OCI-LY3 (cell line): ENCODE measurements at regions not wholly inside any gene's neighbourhood (a gene's known extent, or its start where the extent isn't known, plus 50 kb on each side); places are given as distances from the start of the nearest gene placed in this dataset.

Experiments used
- H2AFZ ChIP-seq: fragments of 200-600, 300-600 bp; shearing (Covaris generic); 2 replicates; pipeline ENCODE4 v1.6.0; 2014; ENCODE audit warnings: antibody characterized with exemption, low read depth, low read length
- H3K27ac ChIP-seq: fragments of 200-600, 300-600 bp; sonication (generic); 2 replicates; pipeline ENCODE4 v1.5.1; 2014; ENCODE audit warnings: mild to moderate bottlenecking, low read length, moderate library complexity, mixed read lengths
- H3K27me3 ChIP-seq: fragments of 200-600, 300-600 bp; sonication (generic); 2 replicates; pipeline ENCODE4 v1.6.1; 2014; ENCODE audit warnings: low read depth, low read length, mixed read lengths
- H3K36me3 ChIP-seq: fragments of 200-600, 300-600 bp; sonication (generic); replicated peaks from 2 replicates; pipeline ENCODE3; 2014; ENCODE audit warnings: low read depth, low read length, mixed read lengths
- H3K4me1 ChIP-seq: fragments of 300-600, 200-600 bp; sonication (generic); 2 replicates; pipeline ENCODE4 v1.6.1; 2014; ENCODE audit warnings: low read length, mixed read lengths
- H3K4me2 ChIP-seq: fragments of 200-600, 300-600 bp; sonication (generic); 2 replicates; pipeline ENCODE4 v1.6.1; 2014; ENCODE audit warnings: low read length, mixed read lengths
- H3K4me3 ChIP-seq: fragments of 300-600, 200-600 bp; sonication (generic); 2 replicates; pipeline ENCODE4 v1.5.1; 2014; ENCODE audit warnings: antibody characterized with exemption, mild to moderate bottlenecking, low read length, moderate library complexity
- H3K79me2 ChIP-seq: fragments of 300-600, 200-600 bp; shearing (Covaris generic); 2 replicates; pipeline ENCODE4 v1.6.1; 2014; ENCODE audit warnings: mild to moderate bottlenecking, low read length, mixed read lengths
- H3K9ac ChIP-seq: fragments of 300-600, 200-600 bp; shearing (Covaris generic); 2 replicates; pipeline ENCODE4 v1.6.0; 2014; ENCODE audit warnings: mild to moderate bottlenecking, low read length, moderate library complexity
- H3K9me3 ChIP-seq: fragments of 200-600, 300-600 bp; shearing (Covaris generic); 2 replicates; pipeline ENCODE4 v1.6.1; 2014; ENCODE audit warnings: low read length, mixed read lengths; ENCODE audit not compliant: insufficient read depth
- H4K20me1 ChIP-seq: fragments of 200-600, 300-600 bp; sonication (generic); 2 replicates; pipeline ENCODE4 v1.6.1; 2016; ENCODE audit warnings: low read length, mixed read lengths; ENCODE audit not compliant: insufficient read depth
- EZH2phosphoT487 ChIP-seq: fragments of 200-600 bp; shearing (Covaris generic); IDR thresholded peaks from 2 replicates; pipeline ENCODE4 v1.6.1; 2018; ENCODE audit warnings: antibody characterized with exemption, mixed run types, low read depth
- TF ChIP-seq, protein P1 (sequence below): fragments of 200-600, 300-600 bp; sonication (generic); IDR thresholded peaks from 2 replicates; pipeline ENCODE4 v1.5.1; 2014; ENCODE audit warnings: antibody characterized with exemption, low read length, low read depth

DNA sequence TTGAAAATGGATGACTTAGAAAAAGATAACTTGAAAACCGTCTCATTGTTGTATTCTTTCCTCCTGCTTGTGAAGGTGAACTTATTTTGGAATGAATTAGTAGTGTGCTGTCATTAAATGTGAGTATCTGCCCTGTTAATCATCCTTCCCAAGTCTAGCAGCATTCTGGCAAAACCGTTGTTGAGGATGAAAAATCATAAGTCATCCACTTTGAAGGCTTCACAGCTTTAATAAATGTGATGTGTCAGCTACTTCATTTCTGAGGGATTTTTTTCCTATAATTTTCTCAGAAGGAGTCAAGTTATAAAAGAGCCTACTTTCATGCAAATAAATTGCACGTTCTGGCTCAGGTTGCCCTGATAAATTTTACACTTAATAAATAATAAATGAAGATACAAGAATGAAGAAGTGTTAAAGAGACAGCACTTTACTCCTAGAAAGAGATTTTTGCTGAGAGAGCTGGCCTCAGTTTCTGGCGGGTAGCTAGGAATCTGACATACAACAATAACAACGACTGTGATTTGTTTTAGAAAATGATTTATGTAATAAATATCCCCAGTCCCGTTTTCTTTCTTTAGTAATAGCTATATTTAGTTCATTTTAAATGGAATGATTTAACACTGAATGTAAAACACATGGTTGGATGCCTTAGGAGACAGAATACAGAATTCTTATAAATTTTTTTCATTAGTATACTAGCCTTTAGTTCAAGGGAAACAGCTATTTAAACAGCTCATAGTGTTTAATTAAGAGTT lies 516.5 kb upstream of the KLF6 start:
- Histone ChIP-seq H3K36me3 (no peaks in the 10 kb centered on the region), H3K4me2 (no peak overlapping the region), H3K4me1 (no peaks in the 10 kb centered on the region), H2AFZ (no peak overlapping the region), H3K27me3 (no peaks in the 10 kb centered on the region), H4K20me1 (no peaks in the 10 kb centered on the region), H3K27ac (no peak overlapping the region), H3K79me2 (no peaks in the 10 kb centered on the region), H3K9me3 (no peaks in the 10 kb centered on the region), H3K4me3 (no peak overlapping the region), H3K9ac (no peak overlapping the region)
- no peak for TF ChIP-seq EZH2phosphoT487
- TF ChIP-seq, protein P1, sequence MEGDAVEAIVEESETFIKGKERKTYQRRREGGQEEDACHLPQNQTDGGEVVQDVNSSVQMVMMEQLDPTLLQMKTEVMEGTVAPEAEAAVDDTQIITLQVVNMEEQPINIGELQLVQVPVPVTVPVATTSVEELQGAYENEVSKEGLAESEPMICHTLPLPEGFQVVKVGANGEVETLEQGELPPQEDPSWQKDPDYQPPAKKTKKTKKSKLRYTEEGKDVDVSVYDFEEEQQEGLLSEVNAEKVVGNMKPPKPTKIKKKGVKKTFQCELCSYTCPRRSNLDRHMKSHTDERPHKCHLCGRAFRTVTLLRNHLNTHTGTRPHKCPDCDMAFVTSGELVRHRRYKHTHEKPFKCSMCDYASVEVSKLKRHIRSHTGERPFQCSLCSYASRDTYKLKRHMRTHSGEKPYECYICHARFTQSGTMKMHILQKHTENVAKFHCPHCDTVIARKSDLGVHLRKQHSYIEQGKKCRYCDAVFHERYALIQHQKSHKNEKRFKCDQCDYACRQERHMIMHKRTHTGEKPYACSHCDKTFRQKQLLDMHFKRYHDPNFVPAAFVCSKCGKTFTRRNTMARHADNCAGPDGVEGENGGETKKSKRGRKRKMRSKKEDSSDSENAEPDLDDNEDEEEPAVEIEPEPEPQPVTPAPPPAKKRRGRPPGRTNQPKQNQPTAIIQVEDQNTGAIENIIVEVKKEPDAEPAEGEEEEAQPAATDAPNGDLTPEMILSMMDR = no peak

DNA sequence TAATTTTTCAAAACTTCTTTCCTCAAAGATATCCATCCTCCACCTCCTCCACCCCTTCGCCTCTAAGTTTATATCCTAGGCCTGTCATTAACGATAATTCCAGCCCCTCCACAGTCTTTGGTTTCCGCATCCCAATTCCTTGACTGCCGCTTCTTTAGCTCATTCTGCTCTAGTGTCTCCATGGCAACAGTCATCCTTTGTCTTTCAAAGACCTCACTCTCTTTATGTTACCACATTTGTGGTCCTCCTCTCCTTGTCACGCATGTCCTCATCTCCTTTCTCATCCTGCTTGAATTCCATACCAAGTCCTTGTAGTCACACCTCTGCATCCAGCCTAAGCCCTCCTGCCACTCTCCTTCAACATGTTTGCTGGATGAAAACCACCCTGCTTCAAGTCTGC lies 511.2 kb upstream of the KLF6 start:
- Histone ChIP-seq H3K4me3 (no peak overlapping the region), H3K27ac (no peak overlapping the region), H3K36me3 (no peaks in the 10 kb centered on the region), H3K79me2 (no peaks in the 10 kb centered on the region), H3K9me3 (no peaks in the 10 kb centered on the region), H4K20me1 (no peaks in the 10 kb centered on the region), H3K4me2 (no peak overlapping the region), H2AFZ (no peak overlapping the region), H3K27me3 (no peaks in the 10 kb centered on the region), H3K9ac (no peak overlapping the region), H3K4me1 (no peaks in the 10 kb centered on the region)
- TF ChIP-seq, protein P1 = no peak
- TF ChIP-seq EZH2phosphoT487 = no peak

DNA sequence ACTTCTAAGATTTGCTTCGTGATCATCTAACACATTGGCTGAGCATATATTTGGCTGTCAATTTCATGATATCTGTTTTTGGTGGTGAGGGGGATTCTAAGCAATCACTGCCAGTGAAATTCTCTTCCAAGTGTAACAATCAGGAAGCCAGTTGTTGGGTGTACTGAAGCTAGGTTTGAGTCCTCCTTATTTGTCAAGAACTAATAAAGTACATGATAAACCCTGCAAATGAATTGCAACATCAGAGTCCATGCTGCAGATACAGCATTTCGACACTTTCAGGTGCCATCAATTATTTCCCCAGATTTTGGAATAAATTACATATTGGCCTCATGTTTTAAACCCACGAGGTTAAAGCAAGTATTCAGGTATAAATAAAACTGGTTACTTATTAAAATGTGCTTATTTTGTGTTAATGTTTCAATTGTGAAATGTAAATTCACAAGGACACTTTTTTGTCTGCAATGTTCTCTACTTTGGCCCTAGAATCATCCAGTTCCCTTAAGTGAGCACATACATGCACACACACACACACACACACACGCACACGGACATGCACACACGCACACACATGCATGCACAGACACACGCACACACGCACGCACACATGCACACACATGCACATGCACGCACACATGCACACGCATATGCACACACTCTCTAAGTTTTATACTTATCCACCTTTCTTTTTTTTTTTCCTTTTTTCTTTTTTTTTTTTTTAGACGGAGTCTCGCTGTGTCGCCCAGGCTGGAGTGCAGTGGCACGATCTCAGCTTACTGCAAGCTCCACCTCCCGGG lies 510.2 kb upstream of the KLF6 start:
- Histone ChIP-seq H3K27ac (no peak overlapping the region), H4K20me1 (no peaks in the 10 kb centered on the region), H3K4me3 (no peak overlapping the region), H2AFZ (no peak overlapping the region), H3K4me2 (no peak overlapping the region), H3K9me3 (no peaks in the 10 kb centered on the region), H3K36me3 (no peaks in the 10 kb centered on the region), H3K4me1 (no peaks in the 10 kb centered on the region), H3K27me3 (no peaks in the 10 kb centered on the region), H3K79me2 (no peaks in the 10 kb centered on the region), H3K9ac (no peak overlapping the region)
- TF ChIP-seq, protein P1 = no peak
- no peak for TF ChIP-seq EZH2phosphoT487

DNA sequence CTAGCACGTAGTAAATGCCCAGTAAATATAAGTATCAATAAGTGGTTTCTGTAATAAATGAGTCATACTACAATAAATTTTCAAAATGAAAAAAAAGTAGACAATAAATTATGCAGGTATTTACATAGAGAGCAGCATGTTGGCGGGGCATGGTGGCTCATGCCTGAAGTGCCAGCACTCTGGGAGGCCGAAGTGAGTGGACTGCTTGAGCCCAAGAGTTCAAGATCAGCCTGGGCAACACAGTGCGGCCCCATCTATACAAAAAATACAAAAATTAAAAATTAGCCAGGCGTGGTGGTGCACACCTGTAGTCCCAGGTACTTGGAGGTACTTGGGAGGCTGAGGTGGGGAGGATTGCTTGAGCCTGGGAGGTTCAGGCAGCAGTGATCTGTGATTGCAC lies 509.3 kb upstream of the KLF6 start:
- H3K27ac ChIP-seq = no peak overlapping the region
- H3K9ac ChIP-seq = no peak overlapping the region
- H3K9me3 ChIP-seq = no peaks in the 10 kb centered on the region
- no peaks in the 10 kb centered on the region for H3K79me2 ChIP-seq
- H3K4me3 ChIP-seq = no peak overlapping the region
- H4K20me1 ChIP-seq = no peaks in the 10 kb centered on the region
- no peaks in the 10 kb centered on the region for H3K4me1 ChIP-seq
- no peaks in the 10 kb centered on the region for H3K27me3 ChIP-seq
- TF ChIP-seq EZH2phosphoT487 = no peak
- TF ChIP-seq, protein P1 = no peak
- H3K36me3 ChIP-seq = no peaks in the 10 kb centered on the region
- no peak overlapping the region for H3K4me2 ChIP-seq
- H2AFZ ChIP-seq = no peak overlapping the region
